ENCODE measurements at regions not wholly inside any gene's neighbourhood (a gene's known extent, or its start where the extent isn't known, plus 50 kb on each side); places are given as distances from the start of the nearest gene placed in this dataset.

DNA sequence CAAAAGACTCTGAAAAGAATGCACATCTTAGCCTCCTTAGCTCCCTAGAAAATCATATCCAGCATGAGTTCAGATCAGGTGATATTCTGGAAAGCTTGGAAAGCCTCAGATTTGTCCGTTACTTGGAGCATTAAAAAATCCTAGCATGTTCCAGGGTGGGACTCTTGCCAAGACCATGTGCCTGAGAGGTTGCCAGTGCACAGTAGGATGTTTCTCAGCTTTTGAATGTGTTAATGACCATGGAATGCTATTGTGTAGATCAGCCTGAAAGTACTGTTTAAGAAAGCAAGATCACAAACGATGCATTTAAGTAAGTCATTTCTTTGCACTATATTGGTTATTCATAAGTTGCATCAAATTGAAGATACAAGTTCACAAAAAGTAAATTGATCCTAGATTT is 230.5 kb downstream of the ETNK1 start:
- TF ChIP-seq, protein P1, sequence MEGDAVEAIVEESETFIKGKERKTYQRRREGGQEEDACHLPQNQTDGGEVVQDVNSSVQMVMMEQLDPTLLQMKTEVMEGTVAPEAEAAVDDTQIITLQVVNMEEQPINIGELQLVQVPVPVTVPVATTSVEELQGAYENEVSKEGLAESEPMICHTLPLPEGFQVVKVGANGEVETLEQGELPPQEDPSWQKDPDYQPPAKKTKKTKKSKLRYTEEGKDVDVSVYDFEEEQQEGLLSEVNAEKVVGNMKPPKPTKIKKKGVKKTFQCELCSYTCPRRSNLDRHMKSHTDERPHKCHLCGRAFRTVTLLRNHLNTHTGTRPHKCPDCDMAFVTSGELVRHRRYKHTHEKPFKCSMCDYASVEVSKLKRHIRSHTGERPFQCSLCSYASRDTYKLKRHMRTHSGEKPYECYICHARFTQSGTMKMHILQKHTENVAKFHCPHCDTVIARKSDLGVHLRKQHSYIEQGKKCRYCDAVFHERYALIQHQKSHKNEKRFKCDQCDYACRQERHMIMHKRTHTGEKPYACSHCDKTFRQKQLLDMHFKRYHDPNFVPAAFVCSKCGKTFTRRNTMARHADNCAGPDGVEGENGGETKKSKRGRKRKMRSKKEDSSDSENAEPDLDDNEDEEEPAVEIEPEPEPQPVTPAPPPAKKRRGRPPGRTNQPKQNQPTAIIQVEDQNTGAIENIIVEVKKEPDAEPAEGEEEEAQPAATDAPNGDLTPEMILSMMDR (conservative IDR thresholded peaks at IDR 0.05) = no peak
- H3T11ph ChIP-seq (ENCODE audit: low read length) = no peak overlapping the region
- no peaks in the 10 kb centered on the region for H3K27me3 ChIP-seq (ENCODE audit: insufficient read depth, low read length)
- H3K27ac ChIP-seq (ENCODE audit: insufficient read length, low read depth, low read length) = no peak overlapping the region
- H4K8ac ChIP-seq (replicated peaks; ENCODE audit: insufficient read length, low read depth, low read length) = no peak overlapping the region
- Mint-ChIP-seq H3K36me3 (ENCODE audit: insufficient read depth in 1 of 3, low read depth in 3 of 3) (no peaks in the 10 kb centered on the region), H3K27me3 (ENCODE audit: low read depth) (no peaks in the 10 kb centered on the region), H3K27ac (peak overlapping the region in 2 of 3 experiments; percentile 28 to 46; a peak in 4 of 7 replicates), H3K4me1 (peaks cover 39 to 41% of the 10 kb centered on the region in 2 experiments), H3K9me3 (no peaks in the 10 kb centered on the region), H3K4me3 (no peak overlapping the region)
- no peak overlapping the region for H3K56ac ChIP-seq (ENCODE audit: insufficient read length, low read depth, low read length)
- no peak overlapping the region for H3K4me2 ChIP-seq (ENCODE audit: insufficient read depth, insufficient read length, low read length)
- H3K79me1 ChIP-seq (ENCODE audit: insufficient read depth, low read depth, low read length, poor library complexity, severe bottlenecking) = no peaks in the 10 kb centered on the region
- H3K23ac ChIP-seq (ENCODE audit: insufficient read length, low read depth, low read length) = no peak overlapping the region
- no peak overlapping the region for H2BK15ac ChIP-seq (ENCODE audit: low read depth, low read length)
- H2BK120ac ChIP-seq (ENCODE audit: low read depth, low read length, poor library complexity, severe bottlenecking) = no peak overlapping the region
- no peak overlapping the region for H2BK12ac ChIP-seq (ENCODE audit: insufficient read length, low read depth, low read length)
- WGBS (ENCODE audit: extremely low coverage, insufficient read length, low lambda C conversion rate) = no CpG with 5 or more reads among the region's 2 CpGs
- H3K9me3 ChIP-seq (ENCODE audit: control insufficient read depth, low read depth, low read length) = no peaks in the 10 kb centered on the region
- H3K14ac ChIP-seq (ENCODE audit: insufficient read depth, low read length) = no peak overlapping the region
- no peak overlapping the region for H4K5ac ChIP-seq (ENCODE audit: insufficient read length, low read depth, low read length)
- no peak for DNase-seq
- H3K4ac ChIP-seq (ENCODE audit: low read depth, low read length) = no peak overlapping the region
- no peak overlapping the region for H4K91ac ChIP-seq (ENCODE audit: insufficient read length, low read depth, low read length)
- no peak overlapping the region for H2AK5ac ChIP-seq (ENCODE audit: insufficient read length, low read length)
- no peaks in the 10 kb centered on the region for H3K79me2 ChIP-seq (ENCODE audit: insufficient read depth, low read length)
- no peak overlapping the region for H2BK5ac ChIP-seq (ENCODE audit: insufficient read length, low read length)
- H3K23me2 ChIP-seq (ENCODE audit: insufficient read length, low read depth, low read length, poor library complexity, severe bottlenecking) = no peaks in the 10 kb centered on the region
- no peak overlapping the region for H3K9ac ChIP-seq (ENCODE audit: extremely low read depth, insufficient read length, low read length)
- no peak overlapping the region for H3K18ac ChIP-seq (ENCODE audit: insufficient read length, low read depth, low read length)
- H2BK20ac ChIP-seq (ENCODE audit: low read depth, low read length, poor library complexity, severe bottlenecking) = no peak overlapping the region
- H3K4me1 ChIP-seq (ENCODE audit: insufficient read depth, low read length) = no peaks in the 10 kb centered on the region
- H4K20me1 ChIP-seq (ENCODE audit: control insufficient read depth, insufficient read depth, insufficient read length) = no peaks in the 10 kb centered on the region
- H2AFZ ChIP-seq (ENCODE audit: low read length) = no peak overlapping the region
